Fibroblast of skin of abdomen (primary cell): ENCODE measurements at regions not wholly inside any gene's neighbourhood (a gene's known extent, or its start where the extent isn't known, plus 50 kb on each side); places are given as distances from the start of the nearest gene placed in this dataset.
"Not testable (repeated sequence)": the region's sequence is repeated elsewhere in the genome, so short reads cannot be mapped to it uniquely, and the experiment has no call there.

Source experiments
- DNase-seq: peaks from one replicate; pipeline ENCODE4 v3.0.0-alpha.2; 2013

DNA sequence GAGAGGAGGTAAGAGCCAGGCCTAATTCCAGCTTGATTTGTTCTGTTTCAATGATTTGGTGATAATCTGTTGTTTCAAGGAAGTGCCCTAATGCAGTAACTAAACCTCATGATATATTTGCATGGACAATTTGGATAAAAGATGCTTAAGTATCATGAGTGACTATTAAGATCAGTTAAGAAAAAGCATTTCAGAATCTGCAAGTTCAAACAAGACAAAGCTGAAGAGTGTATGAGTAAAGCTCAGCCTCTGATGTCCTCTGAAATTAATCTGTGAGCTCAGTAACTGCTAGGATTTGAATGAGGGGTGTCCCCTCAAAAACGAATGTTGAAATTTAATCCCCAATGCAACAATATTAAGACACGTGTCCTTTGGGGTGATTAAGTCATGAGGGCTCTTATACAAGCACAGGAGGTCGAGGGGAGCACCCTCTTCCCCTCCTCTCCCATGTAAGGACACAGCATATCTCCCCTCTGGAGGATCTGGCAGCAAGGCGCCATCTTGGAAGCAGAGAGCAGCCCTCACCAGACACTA, 949.2 kb downstream of the GALC start:
- DNase-seq = no peak

- no peak for DNase-seq
Measured at GRCh38 chr14:87042354-87042753, 950.6 kb downstream of the GALC start.

DNA sequence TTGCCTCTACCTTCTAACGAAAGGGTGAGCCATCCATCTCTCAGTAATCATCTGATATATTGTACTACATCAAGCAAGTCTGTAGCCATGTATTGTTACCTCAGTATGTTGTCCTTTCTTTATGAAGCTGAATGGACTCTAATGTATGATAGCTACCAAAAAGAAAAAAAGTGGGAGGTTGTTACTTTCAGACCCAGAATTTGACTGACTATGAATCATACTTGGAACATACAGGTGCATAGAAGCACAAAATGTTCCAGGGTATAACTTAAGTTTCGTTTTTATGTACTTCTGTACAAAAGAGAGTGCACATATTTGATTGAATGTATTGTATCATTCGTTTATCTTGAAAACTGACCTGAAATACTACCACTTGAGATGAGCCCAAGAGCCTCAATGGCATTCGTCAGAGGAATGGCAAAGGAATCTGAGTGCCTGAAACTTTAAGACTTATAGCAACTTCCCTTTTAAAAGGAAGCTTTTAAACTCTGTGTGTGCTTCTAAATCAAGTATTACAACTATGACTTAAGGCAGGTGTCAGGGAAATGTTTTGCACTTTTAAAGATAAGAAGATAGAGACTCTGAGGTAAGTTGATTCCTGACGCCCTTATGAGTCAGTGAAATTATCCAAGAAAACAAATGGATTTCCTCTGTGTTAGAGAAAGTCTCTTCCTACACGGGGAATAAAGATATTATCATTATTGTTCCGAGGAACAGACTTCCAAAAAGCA, 951.5 kb downstream of the GALC start:
- DNase-seq = no peak

GRCh38 chr14:87034680-87035079, 958.3 kb downstream of the GALC start:
- DNase-seq = no peak

DNA sequence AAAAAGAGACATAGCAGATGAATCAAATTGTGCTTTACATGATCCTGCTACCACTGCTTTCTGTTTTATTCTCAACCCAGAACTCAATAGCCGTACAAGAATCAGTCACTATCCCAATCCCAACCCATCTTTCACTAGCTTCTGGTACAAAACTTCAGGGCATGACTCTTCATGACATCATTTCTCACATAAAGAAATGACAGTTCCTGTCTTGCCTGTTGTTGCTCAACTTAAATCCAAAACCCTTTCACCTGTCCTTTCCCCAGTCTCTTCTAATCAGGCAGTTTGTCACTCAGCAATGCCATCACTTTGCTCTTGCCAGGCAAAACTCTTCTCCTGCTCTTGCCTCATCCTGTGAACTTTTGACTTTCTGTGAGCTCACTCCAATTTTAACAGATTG, 962.8 kb downstream of the GALC start:
- DNase-seq = no peak

GRCh38 chr14:87020106-87020505, 972.9 kb downstream of the GALC start:
- not testable (repeated sequence) for DNase-seq

DNA sequence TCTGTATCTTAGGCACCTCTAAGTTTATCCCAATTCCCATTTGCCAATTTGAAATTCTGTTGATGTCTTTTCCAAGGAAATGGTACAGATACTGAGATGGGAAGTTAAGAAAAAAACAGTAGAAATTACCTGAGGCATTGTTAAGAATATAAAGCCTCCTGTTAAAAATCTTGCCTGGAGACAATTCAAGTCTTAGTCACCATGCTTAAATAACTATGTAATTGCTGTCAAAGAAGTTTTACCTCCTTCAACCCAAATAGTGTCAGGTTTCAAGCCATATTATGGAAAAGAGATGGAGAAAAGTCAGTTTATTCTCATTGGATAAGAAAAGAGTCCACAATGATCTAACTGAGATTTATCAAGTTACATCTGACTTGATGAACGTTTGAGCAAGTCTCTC, 974.7 kb downstream of the GALC start:
- DNase-seq = no peak

DNA sequence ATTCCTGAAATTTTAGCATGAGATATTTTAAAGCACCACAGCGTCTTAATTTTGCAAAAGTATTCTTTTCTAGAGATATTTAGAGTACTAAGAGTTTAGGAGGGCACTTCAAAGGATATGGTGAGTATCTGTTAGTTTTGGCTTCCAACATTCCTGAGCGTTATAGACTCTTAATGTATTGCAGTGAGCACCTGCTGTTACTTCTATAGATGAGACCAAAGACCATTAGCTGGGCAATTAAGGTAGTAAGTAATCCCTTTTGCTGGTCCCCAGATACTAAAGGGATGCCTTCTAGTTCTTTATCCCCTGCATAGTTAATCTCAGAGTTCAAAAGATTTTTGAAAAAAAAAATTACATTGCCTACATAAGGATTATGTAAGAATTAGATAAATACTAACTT, 975.6 kb downstream of the GALC start:
- no peak for DNase-seq

GRCh38 chr14:87014856-87015255, 978.1 kb downstream of the GALC start:
- DNase-seq = no peak

GRCh38 chr14:87013583-87013982, 979.4 kb downstream of the GALC start:
- peak; percentile 84 for DNase-seq

GRCh38 chr14:87008965-87009364, 984.0 kb downstream of the GALC start:
- peak; percentile 53 for DNase-seq

GRCh38 chr14:87005280-87005679, 987.7 kb downstream of the GALC start:
- peak; percentile 59 for DNase-seq

DNA sequence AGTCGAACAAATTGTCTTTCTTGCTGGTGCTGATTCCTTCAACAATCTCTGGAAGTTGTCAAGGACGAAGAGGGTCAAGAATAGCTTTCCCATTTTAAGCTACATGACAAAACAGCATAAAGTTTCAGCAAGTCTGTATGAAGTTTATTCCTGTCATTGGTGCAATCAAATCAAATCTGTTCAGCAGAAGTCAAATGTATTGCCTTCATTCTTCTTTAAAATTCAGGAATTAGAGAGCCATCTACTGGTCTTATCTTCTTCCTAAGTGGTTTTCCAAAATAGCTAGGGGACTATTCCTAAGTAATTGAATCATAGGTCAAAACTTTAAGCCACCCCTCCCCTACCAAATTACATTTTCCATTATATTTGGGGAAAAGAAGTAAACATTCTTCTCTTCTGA, 990.2 kb downstream of the GALC start:
- DNase-seq = peak; percentile 67

DNA sequence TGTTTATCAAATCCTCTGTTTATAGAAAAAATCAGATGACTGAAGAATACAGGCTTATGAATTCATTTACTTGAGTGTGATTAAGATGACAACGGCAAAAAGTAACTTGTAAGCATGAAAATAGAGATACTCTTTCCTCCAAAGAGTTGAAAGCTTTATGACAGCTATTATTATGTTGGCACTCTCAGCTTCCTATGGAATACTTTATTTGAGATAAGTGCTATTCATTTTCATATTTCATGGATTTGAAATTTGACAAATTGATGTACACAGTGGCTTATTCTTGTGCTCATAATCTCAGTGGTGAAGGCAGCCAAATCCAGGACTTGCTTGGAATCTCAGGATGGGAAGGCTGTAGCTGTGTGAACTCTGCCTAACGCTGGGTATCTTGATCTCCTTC, 991.6 kb downstream of the GALC start:
- no peak for DNase-seq

GRCh38 chr14:87000081-87000480, 992.9 kb downstream of the GALC start:
- DNase-seq = no peak

GRCh38 chr14:86999036-86999435, 993.9 kb downstream of the GALC start:
- peak; percentile 93 for DNase-seq

DNA sequence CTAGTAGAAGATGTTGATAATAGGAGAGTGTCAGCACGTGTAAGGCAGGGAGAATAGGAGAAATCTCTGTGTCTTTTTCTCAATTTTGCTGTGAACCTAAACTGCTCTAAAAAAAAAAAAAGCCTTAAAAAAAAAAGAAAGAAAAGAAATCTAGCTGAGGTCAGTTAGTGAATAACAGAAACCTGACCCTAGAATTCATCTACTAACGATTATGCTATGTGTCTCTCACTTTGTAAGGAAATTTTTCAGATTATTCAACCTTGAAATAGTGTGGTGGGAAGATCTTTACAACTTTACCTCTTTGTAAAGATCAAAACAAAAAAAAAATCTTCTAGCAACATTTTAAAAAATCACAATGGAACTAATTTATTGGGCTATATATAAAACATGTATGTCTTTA, 995.7 kb downstream of the GALC start:
- DNase-seq = peak; percentile 50

DNA sequence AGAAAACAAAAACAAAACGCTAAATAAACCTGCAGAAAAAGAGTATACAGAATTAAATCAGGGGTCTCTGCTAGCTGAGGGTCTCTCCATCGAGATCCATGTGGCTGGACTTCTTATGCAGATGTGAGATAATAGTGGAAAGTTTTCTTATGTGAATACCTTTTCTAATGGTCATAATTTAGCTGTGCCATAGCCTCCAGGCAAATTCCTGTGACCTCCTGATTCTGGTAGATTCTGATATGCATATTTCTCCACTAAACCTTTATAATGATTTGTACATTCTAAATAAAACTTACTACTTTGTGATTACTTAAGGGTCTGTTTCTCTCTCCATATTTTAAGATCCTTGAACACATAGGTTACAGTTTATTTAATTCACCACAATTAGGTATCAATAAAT, 1002.6 kb downstream of the GALC start:
- DNase-seq = no peak

DNA sequence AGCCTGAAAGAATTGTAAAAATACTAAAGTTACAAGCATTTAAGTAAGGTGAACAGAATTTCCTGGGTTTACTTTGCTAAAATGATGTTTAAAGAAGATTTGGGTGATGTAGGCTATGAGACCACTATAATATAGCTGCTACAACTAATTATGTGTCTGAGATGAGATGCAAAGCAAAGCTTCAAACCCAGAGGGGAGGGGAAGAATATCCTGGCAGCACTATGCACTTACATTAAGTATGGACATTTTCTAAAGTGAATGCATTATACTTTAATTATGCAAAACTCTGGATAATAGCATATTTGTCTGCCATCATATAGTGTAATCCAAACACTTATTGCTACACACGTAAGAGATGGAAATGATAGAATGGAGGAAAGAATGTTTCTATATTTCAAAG, 1003.7 kb downstream of the GALC start:
- DNase-seq = no peak

DNA sequence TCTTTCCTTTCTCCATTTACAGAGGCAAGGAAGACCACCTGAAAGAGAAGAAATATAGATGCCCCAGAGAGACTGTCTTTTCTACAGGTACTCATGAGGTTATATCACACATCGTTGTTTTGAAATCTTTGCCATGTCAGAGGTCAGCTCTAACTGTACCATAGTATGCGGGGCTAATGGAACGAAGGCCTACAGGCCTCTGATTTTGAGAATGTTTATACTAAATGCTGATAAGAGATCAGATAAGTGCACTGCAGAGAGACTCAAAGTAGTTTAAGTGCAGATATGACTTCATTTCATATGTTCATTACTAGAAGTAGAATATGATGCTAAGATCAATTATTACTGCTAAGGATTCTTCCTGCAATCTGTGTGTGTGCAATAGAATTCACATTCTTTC, 1005.0 kb downstream of the GALC start:
- DNase-seq = no peak

DNA sequence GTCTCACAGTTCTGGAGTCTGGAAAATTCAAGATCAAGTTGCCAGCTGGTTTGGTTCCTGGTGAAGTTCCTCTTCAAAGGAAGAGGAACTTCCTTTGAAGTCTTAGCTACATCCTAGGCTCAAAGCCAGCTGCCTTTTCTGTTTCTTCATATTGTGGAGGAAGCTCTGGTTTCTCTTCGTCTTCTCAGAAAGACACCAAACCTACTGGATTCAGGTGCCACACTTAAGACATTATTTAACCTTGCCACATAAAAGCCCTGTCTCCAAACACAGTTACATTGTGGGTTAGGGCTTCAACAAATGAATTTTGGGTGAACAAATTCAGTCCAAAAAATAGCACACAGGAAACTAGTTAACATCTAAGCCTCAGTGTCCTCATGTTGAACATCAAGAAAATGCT, 1019.8 kb downstream of the GALC start:
- no peak for DNase-seq

GRCh38 chr14:86971292-86971691, 1021.7 kb downstream of the GALC start:
- no peak for DNase-seq

- peak; percentile 11 for DNase-seq
Measured at GRCh38 chr14:86961106-86961716, 1031.8 kb downstream of the GALC start.

DNA sequence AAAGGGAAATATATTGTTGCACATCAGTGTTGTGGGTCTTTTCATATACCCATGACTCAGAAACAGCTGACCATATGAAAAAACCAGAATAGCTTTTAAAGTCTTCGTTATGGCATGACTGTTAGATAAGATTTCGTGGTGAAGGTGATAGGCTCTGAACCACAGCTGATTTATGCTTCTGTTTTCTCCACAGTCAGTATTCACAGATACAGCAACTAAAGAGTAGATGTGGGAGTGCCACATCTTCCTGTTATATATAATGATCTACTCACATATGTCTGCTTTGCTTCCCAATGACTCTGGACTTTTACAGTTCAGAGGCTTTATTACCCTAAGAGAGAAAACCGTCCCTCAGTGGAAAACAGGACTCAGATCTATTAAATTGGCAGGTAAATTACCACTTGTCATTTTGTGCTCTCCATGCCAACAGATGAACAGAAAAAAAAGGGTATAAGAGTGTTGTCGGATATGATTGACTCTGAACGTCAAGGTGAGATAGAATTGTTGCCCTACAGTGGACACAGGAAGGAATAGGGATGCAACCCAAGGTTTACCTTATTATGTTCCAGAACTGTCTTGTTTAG, 1037.1 kb downstream of the GALC start:
- DNase-seq = no peak
